ENCODE measurements at regions not wholly inside any gene's neighbourhood (a gene's known extent, or its start where the extent isn't known, plus 50 kb on each side); places are given as distances from the start of the nearest gene placed in this dataset.

- Histone ChIP-seq H3K27ac (no peak overlapping the region), H3K4me3 (no peak overlapping the region), H3K4me1 (no peaks in the 10 kb centered on the region), H3K9me3 (peaks cover 0 to 11% (median 0%) of the 10 kb centered on the region in 11 donors), H3K27me3 (no peaks in the 10 kb centered on the region), H3K36me3 (no peaks in the 10 kb centered on the region)
- DNase-seq (no peak), ATAC-seq (no peak)
- 80 to 82% methylated on average over 11 of the region's 11 CpGs for WGBS, 2 donors
- intact Hi-C loops (cut with DNase I): no loop called here
- TF ChIP-seq CTCF (IDR thresholded peaks at IDR 0.05): no peak
These were observed 63.8 kb upstream of the TOM1L1 start for GRCh38 chr17:54836723-54837462.

- no peak overlapping the region for H3K27ac ChIP-seq
- intact Hi-C loops (cut with DNase I): no loop called here
- no peaks in the 10 kb centered on the region for H3K36me3 ChIP-seq
- 63 to 65% methylated on average over 3 of the region's 3 CpGs for WGBS, 2 donors
- H3K27me3 ChIP-seq: no peaks in the 10 kb centered on the region
- ATAC-seq (no peak), DNase-seq (no peak)
- no peak for TF ChIP-seq CTCF (IDR thresholded peaks at IDR 0.05)
- H3K4me1 ChIP-seq: no peaks in the 10 kb centered on the region
- peaks cover 0 to 11% (median 0%) of the 10 kb centered on the region in 11 donors for H3K9me3 ChIP-seq
- no peak overlapping the region for H3K4me3 ChIP-seq
These were observed 61.8 kb upstream of the TOM1L1 start for GRCh38 chr17:54838651-54839421.

- H3K36me3 ChIP-seq: no peaks in the 10 kb centered on the region
- intact Hi-C loops (cut with DNase I): no loop called here
- H3K27me3 ChIP-seq: no peaks in the 10 kb centered on the region
- TF ChIP-seq CTCF (IDR thresholded peaks at IDR 0.05): no peak
- H3K4me1 ChIP-seq: no peaks in the 10 kb centered on the region
- no peak overlapping the region for H3K4me3 ChIP-seq
- H3K27ac ChIP-seq: no peak overlapping the region
- H3K9me3 ChIP-seq: peaks cover 0 to 11% (median 0%) of the 10 kb centered on the region in 11 donors
- WGBS, 2 donors: 85 to 91% methylated on average over 1 of the region's 1 CpG
- DNase-seq (no peak), ATAC-seq (no peak)
These were observed 61.2 kb upstream of the TOM1L1 start for GRCh38 chr17:54839447-54839846.

DNA sequence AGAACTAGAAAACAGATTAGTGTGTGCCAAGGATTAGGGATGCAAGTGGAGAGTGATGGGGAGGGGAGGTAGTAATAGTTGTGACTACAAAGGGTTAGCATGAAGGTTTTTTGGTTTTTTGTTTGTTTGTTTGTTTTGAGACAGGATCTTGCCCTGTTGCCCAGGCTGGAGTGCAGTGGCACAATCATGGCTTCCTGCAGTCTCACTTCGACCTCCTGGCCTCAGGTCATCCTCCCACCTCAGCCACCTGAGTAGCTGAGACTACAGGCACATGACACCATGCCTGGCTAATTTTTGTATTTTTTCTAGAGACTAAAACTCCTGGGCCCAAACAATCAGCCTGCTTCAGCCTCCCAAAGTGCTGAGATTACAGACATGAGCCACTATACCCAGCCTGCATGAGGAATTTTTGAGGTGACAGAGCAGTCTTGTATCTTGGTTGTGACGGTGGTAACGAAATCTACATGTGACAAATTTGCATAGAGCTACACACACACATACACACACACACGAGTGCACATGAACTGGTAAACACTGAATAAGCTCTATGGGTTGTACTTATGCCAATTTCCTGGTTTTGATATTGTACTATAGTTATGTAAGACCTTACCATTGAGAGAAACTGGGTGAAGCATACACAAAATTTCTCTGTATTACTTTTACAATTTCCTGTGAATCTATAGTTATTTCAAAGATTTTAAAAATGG lies 59.6 kb upstream of the TOM1L1 start:
- H3K27me3 ChIP-seq: no peaks in the 10 kb centered on the region
- no peaks in the 10 kb centered on the region for H3K36me3 ChIP-seq
- H3K9me3 ChIP-seq: peaks cover 0 to 9% (median 0%) of the 10 kb centered on the region in 11 donors
- intact Hi-C loops (cut with DNase I): no loop called here
- WGBS, 2 donors: 65 to 69% methylated on average over 4 of the region's 4 CpGs
- ATAC-seq (no peak), DNase-seq (no peak)
- TF ChIP-seq CTCF (IDR thresholded peaks at IDR 0.05): no peak
- no peak overlapping the region for H3K4me3 ChIP-seq
- no peaks in the 10 kb centered on the region for H3K4me1 ChIP-seq
- no peak overlapping the region for H3K27ac ChIP-seq

Measured in heart right ventricle (tissue), 16 donors.